H1 (cell line): ENCODE measurements at regions not wholly inside any gene's neighbourhood (a gene's known extent, or its start where the extent isn't known, plus 50 kb on each side); places are given as distances from the start of the nearest gene placed in this dataset.
A peak's percentile ranks its signal among the peaks of the same experiment; 100 is the strongest.

Experiments used
- CTCF ChIA-PET: fragments of 300-600 bp; sonication (Branson Sonifier 250); formaldehyde crosslinking; loops from one replicate; lab custom pipeline; 2021; ENCODE audit not compliant: partially characterized antibody; lab: Charles Lee
- POLR2A ChIA-PET: fragments of 300-600 bp; sonication (Branson Sonifier 250); formaldehyde crosslinking; loops from one replicate; lab custom pipeline; 2021; ENCODE audit warnings: inconsistent platforms; ENCODE audit not compliant: partially characterized antibody; lab: Charles Lee
- DNase-seq, 2 experiments: peaks; one replicate each; pipeline versions ENCODE4 v3.0.0 to v3.0.0-alpha.2; 2010 to 2022; ENCODE audit warnings: low spot score in 2 of 2, low read depth in 1 of 2, mixed read lengths in 1 of 2
- FAIRE-seq: peaks from 2 replicates; lab custom pipeline; 2011; peaks lifted over from hg19 to GRCh38; lab: Jason Lieb, UNC
- H2AFZ ChIP-seq: 2 replicates; pipeline ENCODE4 v1.8.1; 2012; ENCODE audit warnings: low read length, inconsistent platforms
- H2AK5ac ChIP-seq: 2 replicates; pipeline ENCODE4 v1.6.1; 2013; ENCODE audit warnings: low read depth, low read length
- H2BK120ac ChIP-seq: replicated peaks from 2 replicates; pipeline ENCODE3; 2013; ENCODE audit warnings: low read depth, low read length, inconsistent platforms
- H2BK12ac ChIP-seq: 2 replicates; pipeline ENCODE4 v1.6.1; 2013; ENCODE audit warnings: low read depth, low read length
- H2BK15ac ChIP-seq: 2 replicates; pipeline ENCODE4 v1.6.1; 2013; ENCODE audit warnings: low read length
- H2BK20ac ChIP-seq: 2 replicates; pipeline ENCODE4 v1.6.1; 2013; ENCODE audit warnings: low read length
- H2BK5ac ChIP-seq: 2 replicates; pipeline ENCODE4 v1.6.1; 2013; ENCODE audit warnings: low read depth, low read length
- H3K14ac ChIP-seq: 2 replicates; pipeline ENCODE4 v1.6.1; 2013; ENCODE audit warnings: inconsistent platforms; ENCODE audit not compliant: insufficient read length
- H3K18ac ChIP-seq: 2 replicates; pipeline ENCODE4 v1.6.1; 2013; ENCODE audit warnings: low read length; ENCODE audit errors: extremely low read depth
- H3K23ac ChIP-seq: 2 replicates; pipeline ENCODE4 v1.6.1; 2013; ENCODE audit warnings: inconsistent platforms; ENCODE audit not compliant: insufficient read length
- H3K23me2 ChIP-seq: 2 replicates; pipeline ENCODE4 v1.6.1; 2013; ENCODE audit warnings: low read depth, low read length
- H3K27ac ChIP-seq: 2 replicates; pipeline ENCODE4 v1.6.1; 2011; ENCODE audit warnings: low read depth, low read length, inconsistent platforms
- H3K27me3 ChIP-seq, 4 experiments: replicated peaks in 1 of 4; 1 replicate in 1 of 4; 2 replicates in 3 of 4; pipeline versions ENCODE4 v1.6.1 to v1.8.1; 2011 to 2013; ENCODE audit warnings: low read length in 3 of 4, mild to moderate bottlenecking in 3 of 4, inconsistent platforms in 2 of 4, mixed read lengths in 2 of 4, moderate library complexity in 1 of 4; ENCODE audit not compliant: control insufficient read depth in 3 of 4, insufficient read depth in 3 of 4; ENCODE audit errors: extremely low read depth in 1 of 4
- H3K36me3 ChIP-seq, 4 experiments: 2 replicates each; pipeline versions ENCODE4 v1.6.1 to v1.8.1; 2011 to 2013; ENCODE audit warnings: mild to moderate bottlenecking in 4 of 4, low read length in 3 of 4, moderate library complexity in 2 of 4, control low read depth in 1 of 4, inconsistent platforms in 1 of 4; ENCODE audit not compliant: insufficient read depth in 4 of 4, control insufficient read depth in 2 of 4
- H3K4ac ChIP-seq: replicated peaks from 2 replicates; pipeline ENCODE3; 2013; ENCODE audit warnings: low read length, low read depth, mixed read lengths, inconsistent platforms; ENCODE audit not compliant: insufficient read length
- H3K4me1 ChIP-seq, 4 experiments: replicated peaks in 1 of 4; 1 replicate in 1 of 4; 2 replicates in 3 of 4; pipeline versions ENCODE4 v1.6.1 to v1.8.1; 2011 to 2013; ENCODE audit warnings: low read length in 3 of 4, inconsistent platforms in 2 of 4, mixed read lengths in 1 of 4; ENCODE audit not compliant: insufficient read depth in 4 of 4, control insufficient read depth in 3 of 4
- H3K4me2 ChIP-seq, 2 experiments: 2 replicates each; pipeline versions ENCODE4 v1.6.1 to v1.8.1; 2011 to 2013; ENCODE audit warnings: low read depth in 2 of 2, low read length in 2 of 2, control low read depth in 1 of 2, inconsistent platforms in 1 of 2, mild to moderate bottlenecking in 1 of 2; ENCODE audit not compliant: insufficient read depth in 1 of 2
- H3K4me3 ChIP-seq, 4 experiments: fragments of 200-600, 300-600 bp in 1 of 4; sonication (generic), shearing (Covaris generic), sonication (Bioruptor Twin) in 1 of 4; 2 replicates each; pipeline versions ENCODE4 v1.5.1 to v1.8.1; 2011 to 2016; ENCODE audit warnings: low read length in 4 of 4, low read depth in 3 of 4, control low read depth in 2 of 4, inconsistent platforms in 2 of 4, mild to moderate bottlenecking in 2 of 4, mixed read lengths in 1 of 4, moderate library complexity in 1 of 4; ENCODE audit not compliant: insufficient read depth in 2 of 4; ENCODE audit errors: extremely low read depth in 1 of 4
- H3K56ac ChIP-seq: replicated peaks from 2 replicates; pipeline ENCODE3; 2013; ENCODE audit warnings: low read depth, mild to moderate bottlenecking, mixed read lengths, low read length, inconsistent platforms; ENCODE audit not compliant: insufficient read length
- H3K79me1 ChIP-seq: 2 replicates; pipeline ENCODE4 v1.6.1; 2013; ENCODE audit warnings: low read depth, low read length, control low read depth
- H3K79me2 ChIP-seq, 2 experiments: 2 replicates each; pipeline versions ENCODE4 v1.6.1 to v1.8.1; 2012 to 2013; ENCODE audit warnings: low read length in 2 of 2, mild to moderate bottlenecking in 2 of 2, inconsistent platforms in 1 of 2; ENCODE audit not compliant: insufficient read depth in 2 of 2, control insufficient read depth in 1 of 2
- H3K9ac ChIP-seq, 4 experiments: replicated peaks in 1 of 4; 1 replicate in 1 of 4; 2 replicates in 3 of 4; pipeline versions ENCODE4 v1.6.1 to v1.8.1; 2011 to 2013; ENCODE audit warnings: low read depth in 3 of 4, low read length in 3 of 4, control low read depth in 2 of 4, mild to moderate bottlenecking in 2 of 4, moderate library complexity in 2 of 4, inconsistent platforms in 1 of 4; ENCODE audit errors: extremely low read depth in 1 of 4
- H3K9me3 ChIP-seq, 2 experiments: 2 replicates each; pipeline versions ENCODE4 v1.6.1 to v1.8.1; 2012 to 2013; ENCODE audit warnings: mild to moderate bottlenecking in 2 of 2, moderate library complexity in 2 of 2, control low read depth in 1 of 2, inconsistent platforms in 1 of 2, low read depth in 1 of 2, low read length in 1 of 2, mixed read lengths in 1 of 2; ENCODE audit not compliant: insufficient read depth in 2 of 2
- H4K20me1 ChIP-seq, 2 experiments: replicated peaks in 1 of 2; 2 replicates each; pipeline versions ENCODE3 to v1.8.1; 2011 to 2013; ENCODE audit warnings: inconsistent platforms in 2 of 2, low read length in 2 of 2, mild to moderate bottlenecking in 1 of 2; ENCODE audit not compliant: insufficient read depth in 2 of 2, control insufficient read depth in 1 of 2
- H4K5ac ChIP-seq: 2 replicates; pipeline ENCODE4 v1.6.1; 2013; ENCODE audit warnings: low read length, low read depth, mixed read lengths, inconsistent platforms; ENCODE audit not compliant: insufficient read length
- H4K8ac ChIP-seq: 2 replicates; pipeline ENCODE4 v1.8.0; 2013; ENCODE audit warnings: mild to moderate bottlenecking, moderate library complexity, low read length, inconsistent platforms; ENCODE audit not compliant: insufficient read depth; ENCODE audit errors: extremely low read depth
- H4K91ac ChIP-seq: replicated peaks from 2 replicates; pipeline ENCODE3; 2013; ENCODE audit warnings: low read length, mixed read lengths, inconsistent platforms; ENCODE audit not compliant: insufficient read length
- ATF3 ChIP-seq: IDR thresholded peaks from 2 replicates; pipeline ENCODE4 v1.6.1; 2011; ENCODE audit warnings: low read depth, mild to moderate bottlenecking, low read length; ENCODE audit not compliant: insufficient read depth
- CBX5 ChIP-seq: fragments of 300-800, 300-1000 bp; sonication (generic); IDR thresholded peaks from 2 replicates; pipeline ENCODE4 v1.7.1; 2016; ENCODE audit warnings: antibody characterized with exemption, low read length, low read depth
- CEBPB ChIP-seq: IDR thresholded peaks from 2 replicates; pipeline ENCODE4 v1.6.1; 2012; ENCODE audit warnings: low read depth, low read length
- CTCF ChIP-seq, 3 experiments: IDR thresholded peaks; 1 replicate in 2 of 3; 2 replicates in 1 of 3; pipeline versions ENCODE4 v1.5.1 to v1.6.1; 2011; ENCODE audit warnings: low read length in 3 of 3, mild to moderate bottlenecking in 3 of 3, inconsistent platforms in 2 of 3, low read depth in 1 of 3, moderate library complexity in 1 of 3; ENCODE audit not compliant: insufficient read depth in 1 of 3; ENCODE audit errors: control extremely low read depth in 1 of 3
- EGR1 ChIP-seq: IDR thresholded peaks from 2 replicates; pipeline ENCODE4 v1.6.1; 2011; ENCODE audit warnings: low read depth, low read length, borderline replicate concordance
- GTF2F1 ChIP-seq: IDR thresholded peaks from 2 replicates; pipeline ENCODE4 v1.6.1; 2012; ENCODE audit warnings: low read depth, low read length, improper control_type of control experiment, borderline replicate concordance
- KDM5A ChIP-seq: fragments of 200-600 bp; IDR thresholded peaks from 2 replicates; pipeline ENCODE4 v1.7.1; 2012; ENCODE audit warnings: mild to moderate bottlenecking, low read length, inconsistent platforms, mixed read lengths
- RNF2 ChIP-seq: fragments of 200-900, 300-1000 bp; sonication (generic); IDR thresholded peaks from 2 replicates; pipeline ENCODE4 v1.7.1; 2016; ENCODE audit warnings: borderline replicate concordance, low read depth, mild to moderate bottlenecking, antibody characterized with exemption, low read length; ENCODE audit not compliant: poor library complexity, severe bottlenecking; ENCODE audit errors: missing control alignments
- SIRT6 ChIP-seq: IDR thresholded peaks from one replicate; pipeline ENCODE4 v1.7.1; 2012; ENCODE audit warnings: low read length, inconsistent platforms
- YY1 ChIP-seq: IDR thresholded peaks from 2 replicates; pipeline ENCODE4 v1.6.1; 2011; ENCODE audit warnings: low read depth, mild to moderate bottlenecking, low read length
- ZNF274 ChIP-seq: IDR thresholded peaks from 2 replicates; pipeline ENCODE4 v1.7.0; 2012; ENCODE audit warnings: low read length, borderline replicate concordance; ENCODE audit errors: extremely low read depth
- WGBS, 2 experiments: shearing (Covaris generic) in 1 of 2; methylation state at CpG; one replicate each; pipeline versions ENCODE4 v1.1.6 to v1.1.7; 2013 to 2015; ENCODE audit warnings: low lambda C conversion rate in 2 of 2, mixed read lengths in 2 of 2, inconsistent platforms in 1 of 2, low coverage in 1 of 2, missing lambda C conversion rate in 1 of 2; ENCODE audit not compliant: insufficient replicate concordance in 2 of 2, insufficient coverage in 1 of 2, insufficient read length in 1 of 2; ENCODE audit errors: extremely low coverage in 1 of 2, missing lambda C conversion rate in 1 of 2; 5-methylcytosine and 5-hydroxymethylcytosine counted together

GRCh38 chr1:163614361-163614760 is 292.6 kb downstream of the NUF2 start:
- Histone ChIP-seq H3K23me2 (no peaks in the 10 kb centered on the region), H3K36me3 (no peaks in the 10 kb centered on the region), H2BK12ac (no peak overlapping the region), H2BK120ac (no peak overlapping the region), H4K91ac (no peak overlapping the region), H3K23ac (no peak overlapping the region), H3K4me2 (peak overlapping the region in 1 of 2 experiments; percentile 27; a peak in 1 of 4 replicates), H3K79me1 (no peaks in the 10 kb centered on the region), H3K14ac (no peak overlapping the region), H3K4me1 (peaks cover 0 to 13% (median 12%) of the 10 kb centered on the region in 4 experiments; a peak in 5 of 7 replicates), H2BK15ac (no peak overlapping the region), H3K27me3 (no peaks in the 10 kb centered on the region), H3K4me3 (no peak overlapping the region), H3K27ac (no peak overlapping the region), H3K4ac (no peak overlapping the region), H2AFZ (peak overlapping the region; percentile 36; the same call in 1 of the 2 replicates), H3K56ac (no peak overlapping the region), H2BK20ac (no peak overlapping the region), H2BK5ac (no peak overlapping the region), H3K9me3 (no peaks in the 10 kb centered on the region), H4K8ac (no peak overlapping the region), H3K79me2 (no peaks in the 10 kb centered on the region), H3K18ac (no peak overlapping the region), H4K20me1 (no peaks in the 10 kb centered on the region), H2AK5ac (no peak overlapping the region), H4K5ac (no peak overlapping the region), H3K9ac (no peak overlapping the region)
- DNase-seq (no peak), FAIRE-seq (no peak)
- WGBS, 2 experiments = 53% methylated on average over 2 of the region's 2 CpGs; no CpG with 5 or more reads in 1 of the 2 experiments
- POLR2A ChIA-PET = interaction anchor here (1.2 to 2.5 kb wide), 2 partner anchors 10 to 19 kb away, joined by 4 to 6 read pairs; no protein-coding TSS in a partner anchor
- CTCF ChIA-PET = interaction anchor here (0.9 to 1.1 kb wide), 2 partner anchors 12 to 134 kb away, joined by 3 read pairs; no protein-coding TSS in a partner anchor
- no peak for TF ChIP-seq CTCF (IDR thresholded peaks at IDR 0.05; ENCODE audit: control extremely low read depth in 1 of 3, insufficient read depth in 1 of 3, low read depth in 1 of 3, low read length in 3 of 3)
- TF ChIP-seq SIRT6 = no peak
- no peak for TF ChIP-seq YY1
- no peak for TF ChIP-seq CEBPB
- TF ChIP-seq KDM5A = no peak
- no peak for TF ChIP-seq ZNF274
- TF ChIP-seq EGR1 = no peak
- TF ChIP-seq CBX5 = no peak
- TF ChIP-seq RNF2 = no peak
- TF ChIP-seq ATF3 = no peak
- TF ChIP-seq GTF2F1 = no peak
